Trophoblast cell (in vitro differentiated cells and primary cell): ENCODE measurements at regions not wholly inside any gene's neighbourhood (a gene's known extent, or its start where the extent isn't known, plus 50 kb on each side); places are given as distances from the start of the nearest gene placed in this dataset.

Experiments
- DNase-seq, 2 donors: peaks; one replicate each; pipeline ENCODE4 v3.0.0-alpha.2; 2016
- H2AFZ ChIP-seq: 2 replicates; pipeline ENCODE4 v1.6.1; 2013; ENCODE audit warnings: low read length, moderate library complexity, mild to moderate bottlenecking; ENCODE audit not compliant: insufficient read depth, poor library complexity
- H2AK5ac ChIP-seq: 2 replicates; pipeline ENCODE4 v1.6.1; 2013; ENCODE audit warnings: mild to moderate bottlenecking, low read length
- H2BK120ac ChIP-seq: 2 replicates; pipeline ENCODE4 v1.6.1; 2013; ENCODE audit warnings: low read length, mild to moderate bottlenecking, moderate library complexity; ENCODE audit not compliant: insufficient read depth, poor library complexity
- H2BK12ac ChIP-seq: 2 replicates; pipeline ENCODE4 v1.6.1; 2013; ENCODE audit warnings: mild to moderate bottlenecking, low read length, moderate library complexity
- H2BK5ac ChIP-seq: 2 replicates; pipeline ENCODE4 v1.6.1; 2013; ENCODE audit warnings: low read length, low read depth, moderate library complexity, mild to moderate bottlenecking; ENCODE audit not compliant: poor library complexity
- H3K14ac ChIP-seq: 2 replicates; pipeline ENCODE4 v1.6.1; 2013; ENCODE audit warnings: mild to moderate bottlenecking, low read length
- H3K18ac ChIP-seq: 2 replicates; pipeline ENCODE4 v1.6.1; 2013; ENCODE audit warnings: mild to moderate bottlenecking, low read length
- H3K23ac ChIP-seq: 2 replicates; pipeline ENCODE4 v1.6.1; 2013; ENCODE audit warnings: low read length
- H3K27ac ChIP-seq: 2 replicates; pipeline ENCODE4 v1.5.1; 2013; ENCODE audit warnings: low read depth, mild to moderate bottlenecking, inconsistent platforms, low read length, moderate library complexity
- H3K27me3 ChIP-seq: 2 replicates; pipeline ENCODE4 v1.6.1; 2013; ENCODE audit warnings: inconsistent platforms, mild to moderate bottlenecking, low read length, moderate library complexity; ENCODE audit not compliant: insufficient read depth
- H3K36me3 ChIP-seq, 2 experiments: 1 replicate in 1 of 2; 2 replicates in 1 of 2; pipeline ENCODE4 v1.6.1; 2013; ENCODE audit warnings: low read length in 2 of 2, mild to moderate bottlenecking in 2 of 2, moderate library complexity in 1 of 2; ENCODE audit not compliant: insufficient read depth in 2 of 2, control insufficient read depth in 1 of 2
- H3K4ac ChIP-seq: 2 replicates; pipeline ENCODE4 v1.6.1; 2013; ENCODE audit warnings: low read depth, mild to moderate bottlenecking, low read length, moderate library complexity
- H3K4me1 ChIP-seq, 2 experiments: 1 replicate in 1 of 2; 2 replicates in 1 of 2; pipeline ENCODE4 v1.6.1; 2013; ENCODE audit warnings: low read length in 2 of 2, mild to moderate bottlenecking in 2 of 2, moderate library complexity in 1 of 2; ENCODE audit not compliant: insufficient read depth in 2 of 2, control insufficient read depth in 1 of 2
- H3K4me2 ChIP-seq: 2 replicates; pipeline ENCODE4 v1.6.1; 2013; ENCODE audit warnings: inconsistent platforms, mild to moderate bottlenecking, low read length, moderate library complexity
- H3K4me3 ChIP-seq: 2 replicates; pipeline ENCODE4 v1.5.1; 2013; ENCODE audit warnings: mild to moderate bottlenecking, low read depth, low read length, inconsistent platforms
- H3K79me1 ChIP-seq: one replicate; pipeline ENCODE4 v1.6.1; 2013; ENCODE audit warnings: low read length
- H3K79me2 ChIP-seq: 2 replicates; pipeline ENCODE4 v1.6.1; 2013; ENCODE audit warnings: low read length, mild to moderate bottlenecking; ENCODE audit not compliant: control insufficient read depth, insufficient read depth, poor library complexity
- H3K9ac ChIP-seq: 2 replicates; pipeline ENCODE4 v1.6.1; 2013; ENCODE audit warnings: mild to moderate bottlenecking, low read length
- H3K9me3 ChIP-seq: 2 replicates; pipeline ENCODE4 v1.6.1; 2013; ENCODE audit warnings: low read depth, mild to moderate bottlenecking, control low read depth, inconsistent platforms, low read length; ENCODE audit not compliant: insufficient read depth
- H4K12ac ChIP-seq: 2 replicates; pipeline ENCODE4 v1.6.1; 2013; ENCODE audit warnings: low read depth, mild to moderate bottlenecking, low read length, moderate library complexity
- H4K8ac ChIP-seq: 2 replicates; pipeline ENCODE4 v1.6.1; 2013; ENCODE audit warnings: low read depth, mild to moderate bottlenecking, low read length, moderate library complexity
- H4K91ac ChIP-seq: one replicate; pipeline ENCODE4 v1.6.1; 2013; ENCODE audit warnings: low read depth, mild to moderate bottlenecking, low read length, moderate library complexity
- WGBS: extraction: QIAGEN DNeasy Blood & Tissue Kit; methylation state at CpG from one replicate; pipeline ENCODE4 v1.1.7; 2013; ENCODE audit warnings: missing lambda C conversion rate; ENCODE audit not compliant: insufficient read length, insufficient coverage; ENCODE audit errors: extremely low coverage; 5-methylcytosine and 5-hydroxymethylcytosine counted together

DNA sequence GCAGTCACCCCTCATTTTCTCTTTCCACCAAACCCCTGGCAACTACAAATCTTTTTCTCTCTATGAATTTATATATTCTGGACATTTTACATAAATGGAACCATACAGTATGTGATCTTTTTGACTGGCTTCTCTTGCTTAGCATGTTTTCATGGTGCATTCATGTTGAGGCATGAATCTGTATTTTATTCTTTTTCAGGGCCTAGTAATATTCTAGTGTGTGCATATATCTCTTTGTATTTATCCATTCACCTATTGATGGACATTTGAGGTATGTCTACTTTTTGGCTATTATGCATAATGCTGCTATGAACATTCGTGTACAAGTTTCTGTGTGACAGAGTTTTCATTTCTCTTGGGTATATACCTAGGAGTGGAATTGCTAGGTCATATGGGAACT is 78.2 kb downstream of the HACD1 start:
- no peaks in the 10 kb centered on the region for H3K79me2 ChIP-seq
- no peaks in the 10 kb centered on the region for H3K9me3 ChIP-seq
- no peak overlapping the region for H3K9ac ChIP-seq
- H3K23ac ChIP-seq, result no peak overlapping the region
- H4K8ac ChIP-seq, result no peak overlapping the region
- no peak overlapping the region for H3K4me3 ChIP-seq
- H3K4ac ChIP-seq, result no peak overlapping the region
- no peak overlapping the region for H3K14ac ChIP-seq
- H2AFZ ChIP-seq, result no peak overlapping the region
- H2BK5ac ChIP-seq, result no peak overlapping the region
- no peaks in the 10 kb centered on the region for H3K79me1 ChIP-seq
- no peak for DNase-seq
- H4K91ac ChIP-seq, result no peak overlapping the region
- no peaks in the 10 kb centered on the region for H3K27me3 ChIP-seq
- no peak overlapping the region for H2AK5ac ChIP-seq
- no peak overlapping the region for H3K27ac ChIP-seq
- no peak overlapping the region for H4K12ac ChIP-seq
- no peak overlapping the region for H3K18ac ChIP-seq
- no peaks in the 10 kb centered on the region for H3K4me1 ChIP-seq
- H2BK12ac ChIP-seq, result no peak overlapping the region
- no CpG with 5 or more reads among the region's 1 CpG for WGBS
- no peak overlapping the region for H3K4me2 ChIP-seq
- no peaks in the 10 kb centered on the region for H3K36me3 ChIP-seq
- no peak overlapping the region for H2BK120ac ChIP-seq

DNA sequence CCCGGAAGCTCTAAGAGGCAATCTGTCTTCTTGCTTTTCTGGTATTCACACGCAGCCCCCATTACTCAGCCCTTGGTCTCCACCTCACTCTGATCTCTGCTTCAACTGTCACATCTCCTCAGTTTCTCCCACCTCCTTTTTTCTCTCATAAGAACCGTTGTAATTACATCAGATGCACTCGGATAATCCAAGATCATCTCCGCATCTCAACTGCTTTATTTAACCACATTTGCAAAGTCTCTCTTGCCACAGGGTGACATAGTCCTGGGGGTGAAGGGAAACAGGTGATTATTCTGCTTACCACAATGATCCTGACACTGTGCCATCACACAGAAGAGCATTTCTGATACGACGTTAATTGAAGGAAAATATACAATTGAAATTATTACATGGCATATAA is 79.9 kb downstream of the HACD1 start:
- H3K36me3 ChIP-seq, result no peaks in the 10 kb centered on the region
- H3K14ac ChIP-seq, result no peak overlapping the region
- no peak overlapping the region for H3K4me2 ChIP-seq
- no peaks in the 10 kb centered on the region for H3K79me2 ChIP-seq
- no peak overlapping the region for H2AFZ ChIP-seq
- H2BK12ac ChIP-seq, result no peak overlapping the region
- no peak overlapping the region for H4K8ac ChIP-seq
- H3K4me1 ChIP-seq, result no peaks in the 10 kb centered on the region
- H2AK5ac ChIP-seq, result no peak overlapping the region
- no peak overlapping the region for H3K27ac ChIP-seq
- no peak overlapping the region for H3K4ac ChIP-seq
- no peak overlapping the region for H2BK5ac ChIP-seq
- no peak overlapping the region for H2BK120ac ChIP-seq
- no peak overlapping the region for H4K91ac ChIP-seq
- H3K18ac ChIP-seq, result no peak overlapping the region
- H3K23ac ChIP-seq, result no peak overlapping the region
- no peaks in the 10 kb centered on the region for H3K27me3 ChIP-seq
- DNase-seq, result no peak
- no peak overlapping the region for H3K9ac ChIP-seq
- H4K12ac ChIP-seq, result no peak overlapping the region
- no peaks in the 10 kb centered on the region for H3K79me1 ChIP-seq
- no peak overlapping the region for H3K4me3 ChIP-seq
- no CpG with 5 or more reads among the region's 7 CpGs for WGBS
- H3K9me3 ChIP-seq, result no peaks in the 10 kb centered on the region

DNA sequence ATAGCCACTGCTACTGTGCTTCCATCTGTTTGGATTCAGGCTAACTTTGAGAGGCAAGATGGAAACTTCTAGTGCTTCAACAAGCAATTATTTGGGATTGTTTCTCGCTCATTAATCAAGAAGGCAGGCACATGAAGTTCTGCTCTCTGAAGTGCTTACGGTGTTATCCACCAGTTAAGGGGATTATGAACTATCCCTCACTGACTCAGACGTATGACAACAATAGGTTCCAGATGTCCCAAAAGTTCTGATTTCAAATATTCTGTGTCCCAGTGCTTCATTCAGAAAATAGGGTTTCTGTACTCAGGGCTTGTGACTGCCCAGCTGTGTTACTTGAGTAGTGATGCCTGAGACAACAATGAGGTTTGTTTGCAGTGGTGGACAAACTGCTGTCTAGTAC is 81.0 kb downstream of the HACD1 start:
- Histone ChIP-seq H2AFZ (no peak overlapping the region), H3K23ac (no peak overlapping the region), H3K4me1 (no peaks in the 10 kb centered on the region), H4K91ac (no peak overlapping the region), H3K4me2 (no peak overlapping the region), H4K8ac (no peak overlapping the region), H3K18ac (no peak overlapping the region), H2AK5ac (no peak overlapping the region), H3K4ac (no peak overlapping the region), H3K9me3 (no peaks in the 10 kb centered on the region), H3K27me3 (no peaks in the 10 kb centered on the region), H3K4me3 (no peak overlapping the region), H4K12ac (no peak overlapping the region), H3K14ac (no peak overlapping the region), H3K79me1 (no peaks in the 10 kb centered on the region), H2BK12ac (no peak overlapping the region), H3K9ac (no peak overlapping the region), H3K36me3 (no peaks in the 10 kb centered on the region), H3K79me2 (no peaks in the 10 kb centered on the region), H2BK5ac (no peak overlapping the region), H3K27ac (no peak overlapping the region), H2BK120ac (no peak overlapping the region)
- DNase-seq, result no peak
- no CpG with 5 or more reads among the region's 3 CpGs for WGBS

DNA sequence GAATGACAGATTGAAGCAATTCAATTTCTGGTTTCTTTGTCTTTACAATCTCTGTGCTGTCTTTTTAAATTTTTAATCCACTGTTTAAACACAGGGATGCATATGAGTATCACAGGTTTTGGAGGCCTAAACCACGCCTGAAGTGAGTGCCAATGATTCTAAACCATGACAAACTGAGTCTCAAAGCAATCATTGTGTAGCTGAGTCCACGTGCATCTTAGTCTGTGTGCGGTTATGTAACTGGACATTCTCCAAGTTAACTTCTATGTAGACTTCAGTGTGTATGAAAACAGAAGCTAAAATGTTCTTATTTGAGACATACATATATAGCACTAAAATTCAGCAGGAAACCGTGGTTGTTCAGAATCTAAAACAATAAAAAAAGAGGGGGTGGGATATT is 79.3 kb upstream of the ST8SIA6 start:
- no peak overlapping the region for H2BK120ac ChIP-seq
- H3K4me3 ChIP-seq, result no peak overlapping the region
- H3K27me3 ChIP-seq, result no peaks in the 10 kb centered on the region
- H4K8ac ChIP-seq, result no peak overlapping the region
- H3K4ac ChIP-seq, result no peak overlapping the region
- no peaks in the 10 kb centered on the region for H3K9me3 ChIP-seq
- H3K9ac ChIP-seq, result no peak overlapping the region
- H3K4me2 ChIP-seq, result no peak overlapping the region
- H3K36me3 ChIP-seq, result no peaks in the 10 kb centered on the region
- no peak overlapping the region for H4K91ac ChIP-seq
- no peak overlapping the region for H2AK5ac ChIP-seq
- no peak overlapping the region for H3K18ac ChIP-seq
- H4K12ac ChIP-seq, result no peak overlapping the region
- no peaks in the 10 kb centered on the region for H3K79me2 ChIP-seq
- H3K4me1 ChIP-seq, result no peaks in the 10 kb centered on the region
- DNase-seq, result no peak
- H3K27ac ChIP-seq, result no peak overlapping the region
- no peak overlapping the region for H3K14ac ChIP-seq
- no peak overlapping the region for H2BK5ac ChIP-seq
- H2AFZ ChIP-seq, result no peak overlapping the region
- H3K23ac ChIP-seq, result no peak overlapping the region
- no peak overlapping the region for H2BK12ac ChIP-seq
- WGBS, result no CpG with 5 or more reads among the region's 4 CpGs
- H3K79me1 ChIP-seq, result no peaks in the 10 kb centered on the region
